H1 (cell line): ENCODE measurements at regions not wholly inside any gene's neighbourhood (a gene's known extent, or its start where the extent isn't known, plus 50 kb on each side); places are given as distances from the start of the nearest gene placed in this dataset.

ENCODE experiments used
- CHD1 ChIP-seq: IDR thresholded peaks from 2 replicates; pipeline ENCODE4 v1.6.1; 2012; ENCODE audit warnings: low read depth, low read length, improper control_type of control experiment
- HDAC2 ChIP-seq, 2 experiments: fragments of 300-600 bp in 1 of 2; sonication (generic) in 1 of 2; IDR thresholded peaks; 2 replicates each; pipeline ENCODE4 v1.6.1; 2011 to 2012; ENCODE audit warnings: low read depth in 2 of 2, low read length in 2 of 2, mild to moderate bottlenecking in 2 of 2, moderate library complexity in 2 of 2, borderline replicate concordance in 1 of 2, inconsistent platforms in 1 of 2
- KDM5A ChIP-seq: fragments of 200-600 bp; IDR thresholded peaks from 2 replicates; pipeline ENCODE4 v1.7.1; 2012; ENCODE audit warnings: mild to moderate bottlenecking, low read length, inconsistent platforms, mixed read lengths
- MAFK ChIP-seq: IDR thresholded peaks from 2 replicates; pipeline ENCODE4 v1.6.1; 2012; ENCODE audit warnings: low read depth, mild to moderate bottlenecking, improper control_type of control experiment, low read length
- SIX5 ChIP-seq: IDR thresholded peaks from 2 replicates; pipeline ENCODE4 v1.6.1; 2011; ENCODE audit warnings: mild to moderate bottlenecking, low read depth, low read length
- ZNF274 ChIP-seq: IDR thresholded peaks from 2 replicates; pipeline ENCODE4 v1.7.0; 2012; ENCODE audit warnings: low read length, borderline replicate concordance; ENCODE audit errors: extremely low read depth

DNA sequence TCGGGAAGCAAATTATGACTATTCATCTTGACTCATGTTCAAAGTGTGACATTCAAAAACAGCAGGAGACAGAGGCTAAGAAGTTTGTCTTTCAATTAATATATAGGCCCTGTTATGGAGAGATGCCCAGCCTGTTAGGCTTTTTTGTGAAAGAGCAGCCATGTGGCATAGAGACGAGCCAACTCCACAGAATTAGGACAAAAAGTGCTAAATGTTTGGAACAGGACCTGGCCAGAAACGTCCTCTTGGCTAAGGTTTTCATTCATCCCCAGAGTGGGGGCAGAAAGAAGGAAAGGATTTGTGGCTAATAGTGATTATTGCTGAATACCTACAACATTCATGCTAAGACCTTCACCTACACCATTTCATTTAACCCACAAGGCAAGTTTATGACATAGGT lies 324.7 kb upstream of the NPVF start (continued):
- TF ChIP-seq CHD1 (no peak), ZNF274 (no peak), SIX5 (no peak), MAFK (no peak), HDAC2 (IDR thresholded peaks at IDR 0.05; ENCODE audit: borderline replicate concordance in 1 of 2, low read depth in 2 of 2, low read length in 2 of 2) (no peak), KDM5A (no peak)
